HL-60 (cell line): ENCODE measurements at regions not wholly inside any gene's neighbourhood (a gene's known extent, or its start where the extent isn't known, plus 50 kb on each side); places are given as distances from the start of the nearest gene placed in this dataset.

ENCODE experiments used
- DNase-seq, 2 experiments: peaks; one replicate each; pipeline ENCODE4 v3.0.0-alpha.2; 2010 to 2020; ENCODE audit warnings: low read depth in 1 of 2, low spot score in 1 of 2
- H3K27ac ChIP-seq: fragments of 250-450 bp; sonication (Bioruptor Pico); replicated peaks from 2 replicates; pipeline ENCODE4 v1.5.1; 2020; ENCODE audit warnings: mild to moderate bottlenecking, moderate library complexity
- H3K27me3 ChIP-seq: fragments of 250-450 bp; sonication (Bioruptor Pico); 2 replicates; pipeline ENCODE4 v1.5.1; 2021; ENCODE audit warnings: mild to moderate bottlenecking, moderate library complexity; ENCODE audit not compliant: insufficient read depth, poor library complexity, severe bottlenecking
- H3K4me3 ChIP-seq: replicated peaks from 2 replicates; pipeline ENCODE4 v1.5.1; 2011; ENCODE audit warnings: mild to moderate bottlenecking, control low read depth, low read length; ENCODE audit not compliant: insufficient read depth
- GABPA ChIP-seq: IDR thresholded peaks from 2 replicates; pipeline ENCODE4 v1.6.1; 2012; ENCODE audit warnings: low read depth
- POLR2AphosphoS5 ChIP-seq: IDR thresholded peaks from 2 replicates; pipeline ENCODE4 v1.6.1; 2012; ENCODE audit warnings: low read depth
- REST ChIP-seq: IDR thresholded peaks from 2 replicates; pipeline ENCODE4 v1.6.1; 2012; ENCODE audit warnings: low read depth; ENCODE audit not compliant: insufficient replicate concordance
- SPI1 ChIP-seq: IDR thresholded peaks from 2 replicates; pipeline ENCODE4 v1.6.1; 2012; ENCODE audit warnings: low read depth, mild to moderate bottlenecking, borderline replicate concordance
- TF ChIP-seq, protein P1 (sequence below): IDR thresholded peaks from one replicate; pipeline ENCODE4 v1.5.1; 2011; ENCODE audit warnings: low read length, control low read depth, inconsistent platforms; ENCODE audit not compliant: insufficient read depth

- Histone ChIP-seq H3K27me3 (peaks cover 2% of the 10 kb centered on the region), H3K27ac (no peak overlapping the region), H3K4me3 (no peak overlapping the region)
- no peak for DNase-seq
- TF ChIP-seq REST = no peak
- TF ChIP-seq POLR2AphosphoS5 = no peak
- no peak for TF ChIP-seq SPI1
- no peak for TF ChIP-seq GABPA
- TF ChIP-seq, protein P1, sequence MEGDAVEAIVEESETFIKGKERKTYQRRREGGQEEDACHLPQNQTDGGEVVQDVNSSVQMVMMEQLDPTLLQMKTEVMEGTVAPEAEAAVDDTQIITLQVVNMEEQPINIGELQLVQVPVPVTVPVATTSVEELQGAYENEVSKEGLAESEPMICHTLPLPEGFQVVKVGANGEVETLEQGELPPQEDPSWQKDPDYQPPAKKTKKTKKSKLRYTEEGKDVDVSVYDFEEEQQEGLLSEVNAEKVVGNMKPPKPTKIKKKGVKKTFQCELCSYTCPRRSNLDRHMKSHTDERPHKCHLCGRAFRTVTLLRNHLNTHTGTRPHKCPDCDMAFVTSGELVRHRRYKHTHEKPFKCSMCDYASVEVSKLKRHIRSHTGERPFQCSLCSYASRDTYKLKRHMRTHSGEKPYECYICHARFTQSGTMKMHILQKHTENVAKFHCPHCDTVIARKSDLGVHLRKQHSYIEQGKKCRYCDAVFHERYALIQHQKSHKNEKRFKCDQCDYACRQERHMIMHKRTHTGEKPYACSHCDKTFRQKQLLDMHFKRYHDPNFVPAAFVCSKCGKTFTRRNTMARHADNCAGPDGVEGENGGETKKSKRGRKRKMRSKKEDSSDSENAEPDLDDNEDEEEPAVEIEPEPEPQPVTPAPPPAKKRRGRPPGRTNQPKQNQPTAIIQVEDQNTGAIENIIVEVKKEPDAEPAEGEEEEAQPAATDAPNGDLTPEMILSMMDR = no peak
Measured at GRCh38 chr3:73874161-73874560, 249.4 kb upstream of the PDZRN3 start.

GRCh38 chr3:73868688-73869315 is 244.1 kb upstream of the PDZRN3 start:
- Histone ChIP-seq H3K27me3 (no peaks in the 10 kb centered on the region), H3K4me3 (no peak overlapping the region), H3K27ac (no peak overlapping the region)
- no peak for DNase-seq
- TF ChIP-seq REST = no peak
- no peak for TF ChIP-seq SPI1
- no peak for TF ChIP-seq POLR2AphosphoS5
- TF ChIP-seq GABPA = no peak
- TF ChIP-seq, protein P1 = no peak

GRCh38 chr3:73867524-73867923 is 242.8 kb upstream of the PDZRN3 start:
- no peak overlapping the region for H3K27ac ChIP-seq
- DNase-seq = no peak
- TF ChIP-seq GABPA (no peak), SPI1 (no peak), POLR2AphosphoS5 (no peak), REST (no peak)
- TF ChIP-seq, protein P1 = no peak
- H3K4me3 ChIP-seq = no peak overlapping the region
- H3K27me3 ChIP-seq = no peaks in the 10 kb centered on the region
